Neural progenitor cell (in vitro differentiated cells): ENCODE measurements at regions not wholly inside any gene's neighbourhood (a gene's known extent, or its start where the extent isn't known, plus 50 kb on each side); places are given as distances from the start of the nearest gene placed in this dataset.

Source experiments
- DNase-seq: peaks from one replicate; pipeline ENCODE4 v3.0.0-alpha.2; 2016; ENCODE audit warnings: low spot score
- H2AFZ ChIP-seq: fragments of 200-600 bp; sonication (generic); replicated peaks from 2 replicates; pipeline ENCODE4 v1.6.1; 2016; ENCODE audit warnings: antibody characterized with exemption
- H3F3A ChIP-seq: fragments of 200-600 bp; sonication (generic); 2 replicates; pipeline ENCODE4 v1.6.1; 2016; ENCODE audit warnings: antibody characterized with exemption, low read depth
- H3K27ac ChIP-seq: fragments of 200-600 bp; sonication (generic); 2 replicates; pipeline ENCODE4 v1.5.1; 2016; ENCODE audit warnings: mild to moderate bottlenecking
- H3K27me3 ChIP-seq: fragments of 200-600 bp; sonication (generic); 2 replicates; pipeline ENCODE4 v1.6.1; 2016; ENCODE audit warnings: mild to moderate bottlenecking, moderate library complexity
- H3K36me3 ChIP-seq: fragments of 200-600 bp; sonication (generic); 2 replicates; pipeline ENCODE4 v1.5.1; 2016
- H3K4me1 ChIP-seq: fragments of 200-600 bp; sonication (generic); 2 replicates; pipeline ENCODE4 v1.6.1; 2016; ENCODE audit warnings: mixed run types
- H3K4me2 ChIP-seq: fragments of 200-600 bp; sonication (generic); 2 replicates; pipeline ENCODE4 v1.6.1; 2016
- H3K4me3 ChIP-seq: fragments of 200-600 bp; sonication (generic); 2 replicates; pipeline ENCODE4 v1.5.1; 2016
- H3K79me2 ChIP-seq: fragments of 200-600 bp; sonication (generic); 2 replicates; pipeline ENCODE4 v1.6.1; 2016; ENCODE audit warnings: low read depth
- H3K9ac ChIP-seq: fragments of 200-600 bp; sonication (generic); 2 replicates; pipeline ENCODE4 v1.6.1; 2016
- H3K9me3 ChIP-seq: fragments of 200-600 bp; sonication (generic); 2 replicates; pipeline ENCODE4 v1.5.1; 2016; ENCODE audit warnings: low read depth
- H4K20me1 ChIP-seq: fragments of 200-600 bp; sonication (generic); 2 replicates; pipeline ENCODE4 v1.6.1; 2016; ENCODE audit warnings: low read depth
- H3K27ac Mint-ChIP-seq: 3 replicates; pipeline ENCODE4 v1.8.0; 2021; ENCODE audit warnings: mixed read lengths
- H3K27me3 Mint-ChIP-seq: 2 replicates; pipeline ENCODE4 v1.8.0; 2022; ENCODE audit warnings: low read depth, mild to moderate bottlenecking, inconsistent platforms, moderate library complexity, mixed read lengths; ENCODE audit not compliant: insufficient read depth
- H3K36me3 Mint-ChIP-seq: 3 replicates; pipeline ENCODE4 v1.8.0; 2021; ENCODE audit warnings: mixed read lengths
- H3K4me1 Mint-ChIP-seq: 3 replicates; pipeline ENCODE4 v1.8.0; 2021; ENCODE audit warnings: mixed read lengths
- H3K4me3 Mint-ChIP-seq: 3 replicates; pipeline ENCODE4 v1.8.0; 2021; ENCODE audit warnings: mild to moderate bottlenecking, moderate library complexity, mixed read lengths
- H3K9me3 Mint-ChIP-seq: 3 replicates; pipeline ENCODE4 v1.8.0; 2020; ENCODE audit warnings: mixed read lengths
- EZH2 ChIP-seq: fragments of 200-600 bp; sonication (generic); IDR thresholded peaks from 2 replicates; pipeline ENCODE4 v1.6.1; 2017; ENCODE audit warnings: antibody characterized with exemption, mild to moderate bottlenecking, moderate library complexity
- EZH2phosphoT487 ChIP-seq: fragments of 200-600 bp; sonication (generic); IDR thresholded peaks from 2 replicates; pipeline ENCODE4 v1.6.1; 2017; ENCODE audit warnings: antibody characterized with exemption
- TF ChIP-seq, protein P1 (sequence below): fragments of 200-600 bp; sonication (generic); IDR thresholded peaks from 2 replicates; pipeline ENCODE4 v1.5.1; 2017; ENCODE audit warnings: antibody characterized with exemption, mild to moderate bottlenecking

DNA sequence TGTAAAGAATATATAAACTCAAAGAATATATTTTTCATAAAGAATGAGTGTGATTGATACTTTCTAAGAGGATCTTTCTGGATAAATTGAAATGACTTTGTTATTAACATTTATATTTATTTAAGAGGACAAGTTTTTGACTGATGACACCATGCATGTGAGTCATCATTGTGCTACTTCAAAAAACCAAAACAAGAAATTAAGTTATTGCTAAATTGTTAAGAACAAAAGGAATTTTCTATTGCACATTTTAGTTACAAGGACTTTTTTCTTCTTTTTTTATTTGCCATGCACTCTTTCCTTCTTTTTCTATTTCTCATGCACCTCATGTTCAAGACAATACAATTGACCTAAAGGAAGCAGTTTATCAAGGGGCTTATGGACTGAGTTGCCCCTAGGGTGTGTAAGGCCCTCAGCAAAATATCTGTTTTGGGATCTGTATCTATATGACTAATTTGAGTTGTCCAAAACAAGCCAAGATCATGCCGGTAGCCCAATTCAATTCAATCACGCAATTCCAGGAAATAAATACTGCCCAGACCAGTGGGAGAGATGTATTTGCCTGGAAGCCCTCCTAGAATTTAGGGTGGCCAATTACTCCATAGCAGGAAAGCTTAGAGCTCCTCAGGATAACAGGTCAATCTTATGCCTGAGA is 654.3 kb downstream of the METTL4 start:
- H3K4me3 ChIP-seq, result no peak overlapping the region
- Mint-ChIP-seq H3K27ac (no peak overlapping the region), H3K9me3 (peaks cover 14% of the 10 kb centered on the region)

DNA sequence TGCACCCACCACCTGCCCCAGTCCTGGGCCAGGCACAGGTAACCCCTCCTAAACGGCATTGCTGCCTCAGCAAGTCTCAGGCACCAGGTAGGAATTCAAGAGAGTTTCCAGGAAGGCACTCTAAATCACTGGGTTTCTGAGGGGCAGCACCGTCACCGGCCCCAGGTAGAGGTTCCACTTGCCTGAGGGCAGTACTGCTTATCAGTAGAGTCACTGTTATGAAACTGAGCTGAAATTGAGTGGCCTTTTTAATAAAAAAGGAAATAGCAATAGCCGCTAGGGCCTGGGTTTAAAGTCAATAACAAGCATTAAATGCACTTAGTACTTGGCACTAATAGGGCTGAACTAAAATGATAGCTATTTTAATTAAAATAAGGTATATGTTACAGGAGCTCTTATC is 653.7 kb downstream of the METTL4 start:
- Mint-ChIP-seq H3K4me1 (no peaks in the 10 kb centered on the region), H3K27me3 (no peaks in the 10 kb centered on the region), H3K36me3 (peaks cover 2% of the 10 kb centered on the region), H3K9me3 (peaks cover 14% of the 10 kb centered on the region), H3K4me3 (no peak overlapping the region), H3K27ac (no peak overlapping the region)
- no peak for DNase-seq
- H2AFZ ChIP-seq, result no peak overlapping the region
- no peak overlapping the region for H3K4me3 ChIP-seq
- no peaks in the 10 kb centered on the region for H3F3A ChIP-seq
- H3K36me3 ChIP-seq, result no peaks in the 10 kb centered on the region
- no peak overlapping the region for H3K4me2 ChIP-seq
- no peaks in the 10 kb centered on the region for H3K79me2 ChIP-seq
- H3K9ac ChIP-seq, result no peak overlapping the region
- H3K27me3 ChIP-seq, result no peaks in the 10 kb centered on the region
- no peak overlapping the region for H3K27ac ChIP-seq
- TF ChIP-seq EZH2phosphoT487, result no peak
- TF ChIP-seq EZH2, result no peak
- TF ChIP-seq, protein P1, sequence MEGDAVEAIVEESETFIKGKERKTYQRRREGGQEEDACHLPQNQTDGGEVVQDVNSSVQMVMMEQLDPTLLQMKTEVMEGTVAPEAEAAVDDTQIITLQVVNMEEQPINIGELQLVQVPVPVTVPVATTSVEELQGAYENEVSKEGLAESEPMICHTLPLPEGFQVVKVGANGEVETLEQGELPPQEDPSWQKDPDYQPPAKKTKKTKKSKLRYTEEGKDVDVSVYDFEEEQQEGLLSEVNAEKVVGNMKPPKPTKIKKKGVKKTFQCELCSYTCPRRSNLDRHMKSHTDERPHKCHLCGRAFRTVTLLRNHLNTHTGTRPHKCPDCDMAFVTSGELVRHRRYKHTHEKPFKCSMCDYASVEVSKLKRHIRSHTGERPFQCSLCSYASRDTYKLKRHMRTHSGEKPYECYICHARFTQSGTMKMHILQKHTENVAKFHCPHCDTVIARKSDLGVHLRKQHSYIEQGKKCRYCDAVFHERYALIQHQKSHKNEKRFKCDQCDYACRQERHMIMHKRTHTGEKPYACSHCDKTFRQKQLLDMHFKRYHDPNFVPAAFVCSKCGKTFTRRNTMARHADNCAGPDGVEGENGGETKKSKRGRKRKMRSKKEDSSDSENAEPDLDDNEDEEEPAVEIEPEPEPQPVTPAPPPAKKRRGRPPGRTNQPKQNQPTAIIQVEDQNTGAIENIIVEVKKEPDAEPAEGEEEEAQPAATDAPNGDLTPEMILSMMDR, result no peak
- H4K20me1 ChIP-seq, result no peaks in the 10 kb centered on the region
- no peaks in the 10 kb centered on the region for H3K4me1 ChIP-seq
- H3K9me3 ChIP-seq, result no peaks in the 10 kb centered on the region

More for the DNA sequence above, 654.3 kb downstream of the METTL4 start:
- no peak overlapping the region for H3K27ac ChIP-seq
- DNase-seq, result no peak
- no peak overlapping the region for H3K9ac ChIP-seq
- Mint-ChIP-seq H3K36me3 (peaks cover 2% of the 10 kb centered on the region), H3K4me3 (no peak overlapping the region), H3K4me1 (no peaks in the 10 kb centered on the region), H3K27me3 (no peaks in the 10 kb centered on the region)
- no peak overlapping the region for H2AFZ ChIP-seq
- H3K79me2 ChIP-seq, result no peaks in the 10 kb centered on the region
- H3K27me3 ChIP-seq, result no peaks in the 10 kb centered on the region
- no peaks in the 10 kb centered on the region for H3K9me3 ChIP-seq
- no peaks in the 10 kb centered on the region for H3K4me1 ChIP-seq
- H3K36me3 ChIP-seq, result no peaks in the 10 kb centered on the region
- H3K4me2 ChIP-seq, result no peak overlapping the region
- TF ChIP-seq, protein P1, result no peak
- TF ChIP-seq EZH2, result no peak
- TF ChIP-seq EZH2phosphoT487, result no peak
- no peaks in the 10 kb centered on the region for H4K20me1 ChIP-seq
- no peaks in the 10 kb centered on the region for H3F3A ChIP-seq

DNA sequence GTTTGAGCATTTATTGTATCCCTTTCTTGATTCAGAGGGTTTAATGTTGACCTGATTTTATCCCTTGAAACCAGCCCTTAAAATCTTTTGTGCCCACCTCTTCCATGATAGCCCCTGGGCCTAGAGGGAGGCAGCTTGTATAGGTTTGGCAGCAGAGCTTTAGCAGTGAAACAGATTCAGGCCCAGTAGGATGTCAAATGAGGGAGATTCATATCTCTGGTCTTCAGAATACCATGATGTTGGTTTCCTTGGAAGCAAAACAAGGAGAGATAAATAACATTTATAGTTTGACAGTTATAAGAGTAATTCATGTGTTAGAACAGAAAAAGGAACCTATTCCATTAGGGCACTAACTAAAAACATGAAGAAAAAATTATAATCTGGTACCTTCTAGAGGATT is 649.2 kb downstream of the METTL4 start:
- Histone ChIP-seq H4K20me1 (no peaks in the 10 kb centered on the region), H3K9me3 (no peaks in the 10 kb centered on the region), H3K9ac (no peak overlapping the region), H3K27ac (no peak overlapping the region), H3K79me2 (no peaks in the 10 kb centered on the region), H2AFZ (no peak overlapping the region), H3F3A (no peaks in the 10 kb centered on the region), H3K4me1 (no peaks in the 10 kb centered on the region), H3K4me2 (no peak overlapping the region), H3K4me3 (no peak overlapping the region), H3K36me3 (no peaks in the 10 kb centered on the region), H3K27me3 (no peaks in the 10 kb centered on the region)
- no peaks in the 10 kb centered on the region for H3K27me3 Mint-ChIP-seq
- TF ChIP-seq EZH2, result no peak
- TF ChIP-seq, protein P1, result no peak
- no peak for TF ChIP-seq EZH2phosphoT487
- no peaks in the 10 kb centered on the region for H3K36me3 Mint-ChIP-seq
- H3K27ac Mint-ChIP-seq, result no peak overlapping the region
- no peaks in the 10 kb centered on the region for H3K9me3 Mint-ChIP-seq
- H3K4me3 Mint-ChIP-seq, result no peak overlapping the region
- no peaks in the 10 kb centered on the region for H3K4me1 Mint-ChIP-seq
- DNase-seq, result no peak
